Thyroid gland (tissue), 4 donors: ENCODE measurements at regions not wholly inside any gene's neighbourhood (a gene's known extent, or its start where the extent isn't known, plus 50 kb on each side); places are given as distances from the start of the nearest gene placed in this dataset.

Source experiments
- POLR2A ChIP-seq, 2 donors: fragments of 450-650 bp; IDR thresholded peaks; one replicate each; pipeline ENCODE4 v1.6.1; 2017; ENCODE audit warnings: antibody characterized with exemption in 2 of 2, mild to moderate bottlenecking in 2 of 2, moderate library complexity in 1 of 2
- TF ChIP-seq, protein P1 (sequence below), 6 experiments: fragments of 200-600 bp in 3 of 6; fragments of 450-650 bp in 3 of 6; sonication (generic) in 3 of 6; IDR thresholded peaks; one replicate each; pipeline ENCODE4 v1.5.1; 2016 to 2019; ENCODE audit warnings: antibody characterized with exemption in 6 of 6, mild to moderate bottlenecking in 2 of 6, inconsistent platforms in 1 of 6, moderate library complexity in 1 of 6

DNA sequence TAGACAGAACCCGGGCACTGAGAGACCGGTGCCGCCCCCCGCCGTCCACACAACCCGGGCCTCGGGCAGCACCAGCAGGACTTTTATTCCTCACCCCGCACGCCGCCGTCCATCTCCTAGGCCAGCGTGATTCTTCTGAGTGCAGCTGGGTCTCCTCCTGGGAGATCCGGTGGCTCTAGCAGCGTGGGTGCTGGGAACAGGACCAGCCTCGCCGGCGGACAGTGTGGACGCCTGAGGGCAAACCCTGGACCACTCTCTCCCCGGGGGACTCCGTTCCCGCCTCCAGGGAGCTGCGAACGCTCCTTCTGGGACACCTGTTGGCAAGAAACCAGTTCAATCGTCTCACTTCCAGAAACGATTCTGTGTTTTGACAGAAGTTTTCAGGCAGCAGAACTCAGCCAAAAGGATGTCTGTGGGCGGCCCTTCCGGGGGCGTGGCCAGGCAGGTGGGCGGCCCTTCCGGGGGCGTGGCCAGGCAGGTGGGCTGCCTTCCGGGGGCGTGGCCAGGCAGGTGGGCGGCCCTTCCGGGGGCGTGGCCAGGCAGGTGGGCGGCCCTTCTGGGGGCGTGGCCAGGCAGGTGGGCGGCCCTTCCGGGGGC lies 130.7 kb downstream of the DLL1 start:
- TF ChIP-seq, protein P1, sequence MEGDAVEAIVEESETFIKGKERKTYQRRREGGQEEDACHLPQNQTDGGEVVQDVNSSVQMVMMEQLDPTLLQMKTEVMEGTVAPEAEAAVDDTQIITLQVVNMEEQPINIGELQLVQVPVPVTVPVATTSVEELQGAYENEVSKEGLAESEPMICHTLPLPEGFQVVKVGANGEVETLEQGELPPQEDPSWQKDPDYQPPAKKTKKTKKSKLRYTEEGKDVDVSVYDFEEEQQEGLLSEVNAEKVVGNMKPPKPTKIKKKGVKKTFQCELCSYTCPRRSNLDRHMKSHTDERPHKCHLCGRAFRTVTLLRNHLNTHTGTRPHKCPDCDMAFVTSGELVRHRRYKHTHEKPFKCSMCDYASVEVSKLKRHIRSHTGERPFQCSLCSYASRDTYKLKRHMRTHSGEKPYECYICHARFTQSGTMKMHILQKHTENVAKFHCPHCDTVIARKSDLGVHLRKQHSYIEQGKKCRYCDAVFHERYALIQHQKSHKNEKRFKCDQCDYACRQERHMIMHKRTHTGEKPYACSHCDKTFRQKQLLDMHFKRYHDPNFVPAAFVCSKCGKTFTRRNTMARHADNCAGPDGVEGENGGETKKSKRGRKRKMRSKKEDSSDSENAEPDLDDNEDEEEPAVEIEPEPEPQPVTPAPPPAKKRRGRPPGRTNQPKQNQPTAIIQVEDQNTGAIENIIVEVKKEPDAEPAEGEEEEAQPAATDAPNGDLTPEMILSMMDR (IDR thresholded peaks at IDR 0.05) = no peak
- no peak for TF ChIP-seq POLR2A (IDR thresholded peaks at IDR 0.05)
